DND-41 (cell line): ENCODE measurements at regions not wholly inside any gene's neighbourhood (a gene's known extent, or its start where the extent isn't known, plus 50 kb on each side); places are given as distances from the start of the nearest gene placed in this dataset.

ENCODE experiments used
- EZH2 ChIP-seq: IDR thresholded peaks from 3 replicates; pipeline ENCODE4 v1.6.1; 2012; ENCODE audit warnings: borderline replicate concordance, low read depth, mild to moderate bottlenecking, moderate library complexity, low read length, inconsistent platforms; ENCODE audit not compliant: severe bottlenecking
- TF ChIP-seq, protein P1 (sequence below): IDR thresholded peaks from 2 replicates; pipeline ENCODE4 v1.5.1; 2012; ENCODE audit warnings: borderline replicate concordance, low read length, moderate library complexity, mild to moderate bottlenecking; ENCODE audit not compliant: poor library complexity, severe bottlenecking; ENCODE audit errors: extremely low read depth

DNA sequence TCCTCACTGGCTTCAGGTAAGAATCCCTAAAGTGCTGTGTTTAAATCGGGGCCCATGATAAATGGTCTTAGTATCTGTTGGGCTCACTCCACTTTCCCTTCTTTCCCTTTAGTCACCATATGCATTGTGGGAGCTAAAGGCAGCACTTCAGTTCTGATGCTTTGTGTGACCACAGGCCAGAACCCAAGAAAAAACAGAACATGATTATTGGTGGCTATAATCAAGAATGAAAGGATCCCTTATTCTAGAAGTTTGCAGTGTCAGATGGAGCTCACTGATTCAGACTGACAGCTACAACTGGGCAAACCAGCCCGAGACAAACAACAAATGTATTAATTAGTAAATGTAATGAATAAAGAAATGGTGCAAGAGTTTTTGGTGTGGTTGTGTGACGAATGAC, 57.3 kb upstream of the POMP start:
- TF ChIP-seq, protein P1, sequence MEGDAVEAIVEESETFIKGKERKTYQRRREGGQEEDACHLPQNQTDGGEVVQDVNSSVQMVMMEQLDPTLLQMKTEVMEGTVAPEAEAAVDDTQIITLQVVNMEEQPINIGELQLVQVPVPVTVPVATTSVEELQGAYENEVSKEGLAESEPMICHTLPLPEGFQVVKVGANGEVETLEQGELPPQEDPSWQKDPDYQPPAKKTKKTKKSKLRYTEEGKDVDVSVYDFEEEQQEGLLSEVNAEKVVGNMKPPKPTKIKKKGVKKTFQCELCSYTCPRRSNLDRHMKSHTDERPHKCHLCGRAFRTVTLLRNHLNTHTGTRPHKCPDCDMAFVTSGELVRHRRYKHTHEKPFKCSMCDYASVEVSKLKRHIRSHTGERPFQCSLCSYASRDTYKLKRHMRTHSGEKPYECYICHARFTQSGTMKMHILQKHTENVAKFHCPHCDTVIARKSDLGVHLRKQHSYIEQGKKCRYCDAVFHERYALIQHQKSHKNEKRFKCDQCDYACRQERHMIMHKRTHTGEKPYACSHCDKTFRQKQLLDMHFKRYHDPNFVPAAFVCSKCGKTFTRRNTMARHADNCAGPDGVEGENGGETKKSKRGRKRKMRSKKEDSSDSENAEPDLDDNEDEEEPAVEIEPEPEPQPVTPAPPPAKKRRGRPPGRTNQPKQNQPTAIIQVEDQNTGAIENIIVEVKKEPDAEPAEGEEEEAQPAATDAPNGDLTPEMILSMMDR = no peak
- no peak for TF ChIP-seq EZH2
